ENCODE measurements at regions not wholly inside any gene's neighbourhood (a gene's known extent, or its start where the extent isn't known, plus 50 kb on each side); places are given as distances from the start of the nearest gene placed in this dataset.
A peak's percentile ranks its signal among the peaks of the same experiment; 100 is the strongest.

DNA sequence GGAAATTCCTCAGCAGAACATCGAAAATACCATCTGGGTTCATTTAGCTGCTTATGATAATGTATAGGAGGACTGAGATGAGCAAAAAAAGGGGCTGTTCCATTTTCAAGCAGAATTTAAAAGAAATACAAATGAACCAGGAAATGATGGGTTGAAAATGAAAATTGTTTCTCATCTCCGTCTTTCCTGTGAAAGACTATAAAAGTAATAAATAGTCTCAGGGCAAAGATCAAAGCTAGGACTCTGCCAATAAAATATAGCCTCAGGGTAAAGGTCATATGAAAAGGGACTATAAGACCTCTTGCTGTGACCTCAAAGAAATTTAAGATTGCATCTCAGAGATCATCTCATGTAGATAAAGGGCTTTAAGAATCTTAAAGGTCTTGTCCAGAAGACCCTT is 478.0 kb downstream of the BTG1 start:
- H3K9me3 ChIP-seq (ENCODE audit: control insufficient read depth, low read length) = no peaks in the 10 kb centered on the region
- H3K4me3 ChIP-seq (ENCODE audit: low read length) = no peak overlapping the region
- no peaks in the 10 kb centered on the region for H3K4me1 ChIP-seq (ENCODE audit: control insufficient read depth, insufficient read depth, low read length)
- DNase-seq (no peak), ATAC-seq (no peak)
- intact Hi-C loops (cut with DNase I) = no loop called here
- no peaks in the 10 kb centered on the region for H3K27me3 ChIP-seq (ENCODE audit: control insufficient read depth, insufficient read depth)
- 73% methylated on average over 2 of the region's 2 CpGs for WGBS
- no peak overlapping the region for H3K27ac ChIP-seq (ENCODE audit: low read length)

DNA sequence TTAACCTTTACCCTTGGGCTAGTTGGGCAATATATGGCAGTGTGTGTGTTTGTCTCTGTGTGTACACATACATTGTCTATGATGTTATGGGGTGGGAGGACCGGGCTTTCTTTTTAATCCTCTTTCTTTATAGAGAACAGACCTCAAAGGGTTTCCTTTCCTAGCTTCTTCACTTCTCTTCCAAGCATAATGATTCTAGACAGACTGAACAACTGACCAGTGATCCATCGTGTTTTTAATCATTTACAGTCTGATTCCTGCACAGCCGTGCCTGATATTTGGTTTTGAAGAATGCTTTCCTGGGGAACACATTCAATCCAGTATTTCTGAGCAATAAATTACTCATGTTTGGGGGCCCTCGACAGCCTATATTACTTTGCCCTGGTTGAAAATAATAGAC is 481.1 kb upstream of the DCN start:
- intact Hi-C loops (cut with DNase I) = no loop called here
- 79% methylated on average over 4 of the region's 4 CpGs for WGBS
- no peak overlapping the region for H3K4me3 ChIP-seq (ENCODE audit: low read length)

GRCh38 chr12:91663310-91663709 is 480.7 kb upstream of the DCN start:
- Histone ChIP-seq H3K27ac (ENCODE audit: low read length) (no peak overlapping the region), H3K9me3 (ENCODE audit: control insufficient read depth, low read length) (no peaks in the 10 kb centered on the region), H3K4me1 (ENCODE audit: control insufficient read depth, insufficient read depth, low read length) (no peaks in the 10 kb centered on the region), H3K4me3 (ENCODE audit: low read length) (no peak overlapping the region), H3K27me3 (ENCODE audit: control insufficient read depth, insufficient read depth) (no peaks in the 10 kb centered on the region)
- intact Hi-C loops (cut with DNase I) = no loop called here
- DNase-seq (no peak), ATAC-seq (peak in 1 of 2 donors; percentile 14)
- 52% methylated on average over 4 of the region's 4 CpGs for WGBS

More for the DNA sequence above, 481.1 kb upstream of the DCN start:
- no peak for DNase-seq
- Histone ChIP-seq H3K27ac (ENCODE audit: low read length) (no peak overlapping the region), H3K9me3 (ENCODE audit: control insufficient read depth, low read length) (no peaks in the 10 kb centered on the region), H3K27me3 (ENCODE audit: control insufficient read depth, insufficient read depth) (no peaks in the 10 kb centered on the region), H3K4me1 (ENCODE audit: control insufficient read depth, insufficient read depth, low read length) (no peaks in the 10 kb centered on the region)
- no peak for ATAC-seq

- no peak overlapping the region for H3K4me3 ChIP-seq (ENCODE audit: low read length)
- no peak overlapping the region for H3K27ac ChIP-seq (ENCODE audit: low read length)
- ATAC-seq (no peak), DNase-seq (no peak)
- intact Hi-C loops (cut with DNase I) = no loop called here
- 54% methylated on average over 1 of the region's 1 CpG for WGBS
- no peaks in the 10 kb centered on the region for H3K9me3 ChIP-seq (ENCODE audit: control insufficient read depth, low read length)
- no peaks in the 10 kb centered on the region for H3K4me1 ChIP-seq (ENCODE audit: control insufficient read depth, insufficient read depth, low read length)
- H3K27me3 ChIP-seq (ENCODE audit: control insufficient read depth, insufficient read depth) = no peaks in the 10 kb centered on the region
Measured at GRCh38 chr12:91662021-91662420, 479.4 kb upstream of the DCN start.

GRCh38 chr12:91657032-91657431 is 474.4 kb upstream of the DCN start:
- Histone ChIP-seq H3K4me3 (ENCODE audit: low read length) (no peak overlapping the region), H3K27ac (ENCODE audit: low read length) (no peak overlapping the region), H3K27me3 (ENCODE audit: control insufficient read depth, insufficient read depth) (no peaks in the 10 kb centered on the region), H3K9me3 (ENCODE audit: control insufficient read depth, low read length) (no peaks in the 10 kb centered on the region), H3K4me1 (ENCODE audit: control insufficient read depth, insufficient read depth, low read length) (no peaks in the 10 kb centered on the region)
- intact Hi-C loops (cut with DNase I) = no loop called here
- WGBS = 59% methylated on average over 3 of the region's 3 CpGs
- DNase-seq (no peak), ATAC-seq (no peak)

DNA sequence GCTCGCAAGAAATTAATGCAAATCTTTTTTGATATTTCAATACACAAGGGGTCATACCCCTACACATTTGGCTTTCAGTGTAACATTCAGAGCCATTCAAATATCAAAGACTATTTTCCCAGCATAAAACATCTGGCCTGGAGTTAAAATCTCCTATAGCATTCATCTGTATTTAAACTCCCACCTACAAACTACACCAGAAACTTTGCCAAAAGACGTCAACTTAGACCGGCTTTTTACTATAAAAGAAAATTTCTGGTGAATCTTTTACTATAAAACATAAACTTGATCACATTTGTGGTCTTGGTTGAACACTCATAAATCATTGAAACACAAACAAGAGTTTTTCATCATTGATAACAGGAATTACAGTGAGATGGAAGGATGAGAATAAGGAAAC is 473.3 kb upstream of the DCN start:
- Histone ChIP-seq H3K27me3 (ENCODE audit: control insufficient read depth, insufficient read depth) (no peaks in the 10 kb centered on the region), H3K4me1 (ENCODE audit: control insufficient read depth, insufficient read depth, low read length) (no peaks in the 10 kb centered on the region), H3K4me3 (ENCODE audit: low read length) (no peak overlapping the region), H3K9me3 (ENCODE audit: control insufficient read depth, low read length) (no peaks in the 10 kb centered on the region), H3K27ac (ENCODE audit: low read length) (no peak overlapping the region)
- no peak for DNase-seq
- intact Hi-C loops (cut with DNase I) = no loop called here
- ATAC-seq = no peak
- WGBS = 90% methylated on average over 3 of the region's 3 CpGs

DNA sequence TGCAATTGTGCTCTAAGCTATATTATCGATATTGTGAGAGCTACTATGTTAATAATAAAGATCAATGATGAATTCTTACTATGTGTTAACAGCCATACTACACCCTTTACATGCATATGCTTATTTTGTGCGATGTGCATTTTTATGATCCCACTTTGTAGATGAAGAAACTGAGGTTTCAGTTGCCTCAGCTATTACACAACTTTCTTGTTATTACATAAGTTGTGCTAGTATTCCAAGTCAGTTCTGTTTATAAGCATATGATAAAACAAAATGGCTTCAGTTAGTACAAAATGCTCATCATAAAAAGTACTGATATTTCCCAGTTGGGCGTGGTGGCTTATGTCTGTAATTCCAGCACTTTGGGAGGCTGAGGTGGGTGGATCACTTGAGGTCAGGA is 471.5 kb upstream of the DCN start:
- WGBS = 95% methylated on average over 3 of the region's 3 CpGs
- ATAC-seq = no peak
- no peak for DNase-seq
- Histone ChIP-seq H3K27ac (ENCODE audit: low read length) (no peak overlapping the region), H3K27me3 (ENCODE audit: control insufficient read depth, insufficient read depth) (no peaks in the 10 kb centered on the region), H3K4me3 (ENCODE audit: low read length) (no peak overlapping the region), H3K4me1 (ENCODE audit: control insufficient read depth, insufficient read depth, low read length) (no peaks in the 10 kb centered on the region), H3K9me3 (ENCODE audit: control insufficient read depth, low read length) (no peaks in the 10 kb centered on the region)
- intact Hi-C loops (cut with DNase I) = no loop called here

GRCh38 chr12:91651728-91652127 is 469.1 kb upstream of the DCN start:
- H3K27ac ChIP-seq (ENCODE audit: low read length) = no peak overlapping the region
- no peaks in the 10 kb centered on the region for H3K27me3 ChIP-seq (ENCODE audit: control insufficient read depth, insufficient read depth)
- no peaks in the 10 kb centered on the region for H3K4me1 ChIP-seq (ENCODE audit: control insufficient read depth, insufficient read depth, low read length)
- ATAC-seq = no peak
- no peak for DNase-seq
- intact Hi-C loops (cut with DNase I) = no loop called here
- no peaks in the 10 kb centered on the region for H3K9me3 ChIP-seq (ENCODE audit: control insufficient read depth, low read length)
- no peak overlapping the region for H3K4me3 ChIP-seq (ENCODE audit: low read length)

DNA sequence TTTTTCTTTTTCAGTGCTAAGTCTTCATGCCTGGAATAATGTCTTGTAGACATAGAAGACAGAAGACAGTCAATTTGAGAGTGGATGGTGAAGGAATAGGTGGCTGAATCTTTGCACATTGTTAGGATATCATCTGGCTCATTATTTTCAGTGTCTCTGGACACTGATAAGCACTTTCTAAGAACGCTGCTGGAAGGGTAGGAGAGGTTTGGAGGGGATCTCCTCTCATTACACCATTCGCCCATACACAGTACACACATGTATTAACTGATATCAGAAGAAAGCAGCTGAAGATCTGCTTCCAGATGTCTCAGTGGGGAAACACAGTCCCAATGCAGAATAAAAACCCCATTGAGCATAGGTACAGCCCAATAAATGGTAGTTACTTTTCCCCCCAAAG is 461.1 kb upstream of the DCN start:
- ATAC-seq (no peak), DNase-seq (no peak)
- Histone ChIP-seq H3K4me3 (ENCODE audit: low read length) (no peak overlapping the region), H3K4me1 (ENCODE audit: control insufficient read depth, insufficient read depth, low read length) (no peaks in the 10 kb centered on the region), H3K9me3 (ENCODE audit: control insufficient read depth, low read length) (no peaks in the 10 kb centered on the region), H3K27ac (ENCODE audit: low read length) (no peak overlapping the region), H3K27me3 (ENCODE audit: control insufficient read depth, insufficient read depth) (no peaks in the 10 kb centered on the region)
- WGBS = 87% methylated on average over 2 of the region's 2 CpGs
- intact Hi-C loops (cut with DNase I) = no loop called here

DNA sequence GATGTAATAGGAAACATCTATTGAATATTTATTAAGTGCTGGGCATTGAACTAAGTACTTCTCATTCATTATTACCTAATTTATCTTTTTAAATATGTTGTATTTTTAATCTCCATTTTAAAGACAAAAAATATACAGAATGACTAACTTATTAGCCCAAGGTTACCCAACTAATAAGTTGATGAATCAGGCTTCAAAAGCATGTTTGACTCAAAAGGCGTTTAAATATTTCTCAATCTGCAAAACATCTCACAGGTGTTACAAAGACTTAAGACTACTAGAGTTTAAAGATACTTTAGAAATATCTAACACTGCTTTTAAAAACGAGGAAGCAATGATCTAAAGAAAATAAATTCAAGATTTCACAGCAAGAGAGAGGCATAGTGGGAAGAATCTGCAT is 457.4 kb upstream of the DCN start:
- no peak for DNase-seq
- no peaks in the 10 kb centered on the region for H3K27me3 ChIP-seq (ENCODE audit: control insufficient read depth, insufficient read depth)
- 78% methylated on average over 2 of the region's 2 CpGs for WGBS
- no peak overlapping the region for H3K27ac ChIP-seq (ENCODE audit: low read length)
- intact Hi-C loops (cut with DNase I) = no loop called here
- no peak for ATAC-seq
- H3K9me3 ChIP-seq (ENCODE audit: control insufficient read depth, low read length) = no peaks in the 10 kb centered on the region
- H3K4me1 ChIP-seq (ENCODE audit: control insufficient read depth, insufficient read depth, low read length) = no peaks in the 10 kb centered on the region
- H3K4me3 ChIP-seq (ENCODE audit: low read length) = no peak overlapping the region

GRCh38 chr12:91639327-91639726 is 456.7 kb upstream of the DCN start:
- no peak overlapping the region for H3K27ac ChIP-seq (ENCODE audit: low read length)
- no peak overlapping the region for H3K4me3 ChIP-seq (ENCODE audit: low read length)
- no peak for ATAC-seq
- no peaks in the 10 kb centered on the region for H3K4me1 ChIP-seq (ENCODE audit: control insufficient read depth, insufficient read depth, low read length)
- WGBS = 86% methylated on average over 3 of the region's 3 CpGs
- no peaks in the 10 kb centered on the region for H3K9me3 ChIP-seq (ENCODE audit: control insufficient read depth, low read length)
- no peaks in the 10 kb centered on the region for H3K27me3 ChIP-seq (ENCODE audit: control insufficient read depth, insufficient read depth)
- DNase-seq = no peak
- intact Hi-C loops (cut with DNase I) = no loop called here

- intact Hi-C loops (cut with DNase I) = no loop called here
- no peak overlapping the region for H3K4me3 ChIP-seq (ENCODE audit: low read length)
- H3K9me3 ChIP-seq (ENCODE audit: control insufficient read depth, low read length) = no peaks in the 10 kb centered on the region
- H3K27ac ChIP-seq (ENCODE audit: low read length) = no peak overlapping the region
- H3K27me3 ChIP-seq (ENCODE audit: control insufficient read depth, insufficient read depth) = no peaks in the 10 kb centered on the region
- H3K4me1 ChIP-seq (ENCODE audit: control insufficient read depth, insufficient read depth, low read length) = no peaks in the 10 kb centered on the region
- ATAC-seq (no peak), DNase-seq (no peak)
- 91% methylated on average over 8 of the region's 8 CpGs for WGBS
Measured at GRCh38 chr12:91637789-91638624, 455.4 kb upstream of the DCN start.
